A549 (cell line): ENCODE measurements at regions not wholly inside any gene's neighbourhood (a gene's known extent, or its start where the extent isn't known, plus 50 kb on each side); places are given as distances from the start of the nearest gene placed in this dataset.

Experiments used
- ATAC-seq, 2 experiments: fragments of 200-7000 bp in 1 of 2; fragments of >200 bp in 1 of 2; cut with Nextera tagmentation in 1 of 2; cut with Tn5 transposase in 1 of 2; 3 replicates each; pipeline versions ENCODE4 v1.8.0 to v1.9.1; 2018 to 2020; ENCODE audit warnings: mild to moderate bottlenecking in 1 of 2, moderate library complexity in 1 of 2
- CTCF ChIA-PET: fragments of 300-600 bp; sonication (Branson Sonifier 250); formaldehyde crosslinking; extraction: SDS; loops from one replicate; lab custom pipeline; 2021; ENCODE audit warnings: antibody characterized with exemption, inconsistent platforms; lab: Yijun Ruan, JAX
- POLR2A ChIA-PET: fragments of 350-600 bp; formaldehyde crosslinking; extraction: SDS; loops from one replicate; lab custom pipeline; 2021; ENCODE audit warnings: antibody characterized with exemption, inconsistent platforms; lab: Yijun Ruan, JAX
- DNase-seq, 2 experiments: peaks; one replicate each; pipeline versions ENCODE4 v3.0.0 to v3.0.0-alpha.2; 2011 to 2016; ENCODE audit warnings: low read depth in 1 of 2, low spot score in 1 of 2
- FAIRE-seq: peaks from 2 replicates; lab custom pipeline; 2011; peaks lifted over from hg19 to GRCh38; lab: Jason Lieb, UNC
- H3K27ac ChIP-seq, 2 experiments: fragments of >200 bp; sonication (Bioruptor Twin); formaldehyde crosslinking; 3 replicates each; pipeline ENCODE4 v1.5.1; 2016 to 2017
- H3K4me1 ChIP-seq: fragments of >200 bp; sonication (Bioruptor Twin); formaldehyde crosslinking; 3 replicates; pipeline ENCODE4 v1.6.1; 2016
- H3K4me2 ChIP-seq: fragments of >200 bp; sonication (Bioruptor Twin); formaldehyde crosslinking; 3 replicates; pipeline ENCODE4 v1.6.1; 2016
- H3K4me3 ChIP-seq: fragments of >200 bp; sonication (Bioruptor Twin); formaldehyde crosslinking; 3 replicates; pipeline ENCODE4 v1.5.1; 2016
- H3K9me3 ChIP-seq: fragments of >200 bp; sonication (Bioruptor Twin); formaldehyde crosslinking; 3 replicates; pipeline ENCODE4 v1.6.1; 2016
- CBX8 ChIP-seq: fragments of 200-600 bp; sonication (generic); IDR thresholded peaks from 2 replicates; pipeline ENCODE4 v1.6.1; 2016
- CHD2 ChIP-seq: fragments of 150-350 bp; IDR thresholded peaks from 2 replicates; pipeline ENCODE4 v1.6.1; 2014; ENCODE audit warnings: low read length; ENCODE audit not compliant: partially characterized antibody
- CHD4 ChIP-seq: fragments of 200-600 bp; sonication (generic); IDR thresholded peaks from 2 replicates; pipeline ENCODE4 v1.6.1; 2016; ENCODE audit warnings: antibody characterized with exemption, mild to moderate bottlenecking, borderline replicate concordance
- EP300 ChIP-seq, 2 experiments: fragments of >200 bp; sonication (Bioruptor Twin); formaldehyde crosslinking; IDR thresholded peaks; 2 replicates in 1 of 2; 3 replicates in 1 of 2; pipeline ENCODE4 v1.6.1; 2016 to 2017
- ESRRA ChIP-seq: fragments of 150-350 bp; IDR thresholded peaks from 2 replicates; pipeline ENCODE4 v1.6.1; 2014; ENCODE audit warnings: mild to moderate bottlenecking, low read length, borderline replicate concordance
- FOSB ChIP-seq: fragments of 250-450 bp; sonication (Bioruptor Pico); IDR thresholded peaks from 2 replicates; pipeline ENCODE4 v1.5.0; 2020; ENCODE audit warnings: mild to moderate bottlenecking, moderate library complexity
- HDAC2 ChIP-seq: fragments of 200-600 bp; sonication (generic); IDR thresholded peaks from 2 replicates; pipeline ENCODE4 v1.6.1; 2016
- HES2 ChIP-seq: fragments of >200 bp; sonication (Bioruptor Twin); formaldehyde crosslinking; IDR thresholded peaks from 2 replicates; pipeline ENCODE4 v1.6.1; 2016
- HOXB13 ChIP-seq: fragments of 250-450 bp; sonication (Bioruptor Pico); IDR thresholded peaks from 2 replicates; pipeline ENCODE4 v1.5.0; 2020; ENCODE audit warnings: low read depth, mild to moderate bottlenecking, moderate library complexity
- HOXB5 ChIP-seq: fragments of 250-450 bp; sonication (Bioruptor Pico); IDR thresholded peaks from 2 replicates; pipeline ENCODE4 v1.5.0; 2020; ENCODE audit warnings: mild to moderate bottlenecking, moderate library complexity
- JUNB ChIP-seq: fragments of >200 bp; sonication (Bioruptor Twin); formaldehyde crosslinking; IDR thresholded peaks from 2 replicates; pipeline ENCODE4 v1.6.1; 2016
- KDM1A ChIP-seq: fragments of 200-600 bp; sonication (generic); IDR thresholded peaks from 2 replicates; pipeline ENCODE4 v1.6.1; 2016; ENCODE audit warnings: low read depth, mild to moderate bottlenecking
- KDM5A ChIP-seq: fragments of 200-600 bp; sonication (generic); IDR thresholded peaks from 2 replicates; pipeline ENCODE4 v1.6.1; 2016; ENCODE audit warnings: antibody characterized with exemption, mild to moderate bottlenecking
- NPAS2 ChIP-seq: fragments of 250-450 bp; sonication (Bioruptor Pico); IDR thresholded peaks from 2 replicates; pipeline ENCODE4 v1.8.0; 2022; ENCODE audit warnings: mild to moderate bottlenecking, moderate library complexity, borderline replicate concordance
- NR3C1 ChIP-seq: fragments of >200 bp; sonication (Bioruptor Twin); formaldehyde crosslinking; IDR thresholded peaks from 3 replicates; pipeline ENCODE4 v1.6.1; 2017
- PHF8 ChIP-seq: fragments of 200-600 bp; sonication (generic); IDR thresholded peaks from 2 replicates; pipeline ENCODE4 v1.6.1; 2016; ENCODE audit warnings: low read depth, mild to moderate bottlenecking, antibody characterized with exemption, moderate library complexity, borderline replicate concordance
- POLR2A ChIP-seq: IDR thresholded peaks from 2 replicates; pipeline ENCODE4 v1.6.1; 2012; ENCODE audit warnings: mild to moderate bottlenecking, low read length
- RAD21 ChIP-seq, 2 experiments: fragments of >200 bp in 1 of 2; sonication (Bioruptor Twin) in 1 of 2; formaldehyde crosslinking in 1 of 2; IDR thresholded peaks in 1 of 2; conservative IDR thresholded peaks in 1 of 2; 2 replicates in 1 of 2; 3 replicates in 1 of 2; pipeline ENCODE4 v1.6.1; 2012 to 2018; ENCODE audit warnings: inconsistent platforms in 1 of 2
- RCOR1 ChIP-seq: fragments of 150-350 bp; IDR thresholded peaks from 2 replicates; pipeline ENCODE4 v1.6.1; 2014; ENCODE audit warnings: antibody characterized with exemption, low read length, low read depth
- SREBF2 ChIP-seq: fragments of 450-650 bp; IDR thresholded peaks from 2 replicates; pipeline ENCODE4 v1.6.1; 2014; ENCODE audit warnings: mild to moderate bottlenecking, moderate library complexity
- TP53 ChIP-seq: fragments of 250-450 bp; sonication (Bioruptor Pico); IDR thresholded peaks from 2 replicates; pipeline ENCODE4 v1.5.0; 2021; ENCODE audit warnings: mild to moderate bottlenecking, moderate library complexity
- ZC3H11A ChIP-seq: fragments of 450-650 bp; IDR thresholded peaks from 2 replicates; pipeline ENCODE4 v1.6.1; 2014; ENCODE audit warnings: antibody characterized with exemption, mild to moderate bottlenecking
- ZFP36 ChIP-seq: fragments of 450-650 bp; IDR thresholded peaks from 2 replicates; pipeline ENCODE4 v1.6.1; 2014; ENCODE audit warnings: borderline replicate concordance; ENCODE audit not compliant: partially characterized antibody
- WGBS: methylation state at CpG from one replicate; pipeline ENCODE4 v1.1.6; 2017; ENCODE audit errors: missing lambda C conversion rate; 5-methylcytosine and 5-hydroxymethylcytosine counted together
- TF ChIP-seq, protein P1 (sequence below): fragments of 200-600 bp; sonication (generic); IDR thresholded peaks from 2 replicates; pipeline ENCODE4 v1.6.1; 2016; ENCODE audit warnings: antibody characterized with exemption, mild to moderate bottlenecking, moderate library complexity
- TF ChIP-seq, protein P2 (sequence below): fragments of 450-650 bp; IDR thresholded peaks from 2 replicates; pipeline ENCODE4 v1.6.1; 2014; ENCODE audit warnings: antibody characterized with exemption
- TF ChIP-seq, protein P3 (sequence below): IDR thresholded peaks from 2 replicates; pipeline ENCODE4 v1.6.1; 2012

DNA sequence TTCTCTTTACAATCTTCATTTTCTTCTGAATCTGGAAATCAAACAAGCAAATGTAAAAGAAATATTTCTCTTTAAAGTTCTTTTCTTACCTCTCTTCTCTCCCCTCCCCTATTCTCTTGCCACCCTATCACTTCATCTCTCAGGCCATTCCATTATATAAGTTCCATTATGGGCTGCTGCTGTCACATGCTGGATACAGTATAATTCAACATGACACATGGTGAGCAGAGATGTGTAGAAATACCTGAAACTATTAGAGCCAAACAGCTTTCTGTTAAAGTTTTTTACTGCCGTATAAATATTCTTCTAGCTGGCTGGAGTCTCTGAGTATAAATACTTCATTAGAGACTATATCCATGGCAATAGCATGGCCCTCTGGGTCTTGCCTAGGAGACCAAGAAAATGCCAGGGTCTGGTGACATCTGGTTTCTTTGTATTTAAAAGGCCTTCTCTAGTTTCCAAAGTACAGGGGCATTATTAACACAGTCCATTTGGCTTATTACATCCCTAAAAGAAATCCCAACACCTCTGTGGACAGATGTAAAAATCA, 139.6 kb downstream of the TFAP2B start (continued):
- no peak for TF ChIP-seq EP300 (IDR thresholded peaks at IDR 0.05)

GRCh38 chr6:50959081-50959641, 140.5 kb downstream of the TFAP2B start:
- Histone ChIP-seq H3K4me3 (no peak overlapping the region), H3K4me1 (no peaks in the 10 kb centered on the region), H3K4me2 (no peak overlapping the region), H3K9me3 (no peaks in the 10 kb centered on the region), H3K27ac (no peak overlapping the region)
- DNase-seq (no peak), ATAC-seq (no peak), FAIRE-seq (no peak)
- POLR2A ChIA-PET = no interaction called here
- CTCF ChIA-PET = no interaction called here
- 47% methylated on average over 4 of the region's 4 CpGs for WGBS
- TF ChIP-seq HOXB5 (CRISPR knock-in tag) (no peak), EP300 (IDR thresholded peaks at IDR 0.05) (no peak), RAD21 (conservative IDR thresholded peaks at IDR 0.05 in 1 of 2, IDR thresholded peaks at IDR 0.05 in 1 of 2) (no peak), TP53 (CRISPR knock-in tag) (no peak), HOXB13 (CRISPR knock-in tag) (no peak), CBX8 (no peak), FOSB (no peak), SREBF2 (no peak), ZC3H11A (no peak), PHF8 (no peak), HES2 (no peak), ZFP36 (no peak), HDAC2 (no peak)

DNA sequence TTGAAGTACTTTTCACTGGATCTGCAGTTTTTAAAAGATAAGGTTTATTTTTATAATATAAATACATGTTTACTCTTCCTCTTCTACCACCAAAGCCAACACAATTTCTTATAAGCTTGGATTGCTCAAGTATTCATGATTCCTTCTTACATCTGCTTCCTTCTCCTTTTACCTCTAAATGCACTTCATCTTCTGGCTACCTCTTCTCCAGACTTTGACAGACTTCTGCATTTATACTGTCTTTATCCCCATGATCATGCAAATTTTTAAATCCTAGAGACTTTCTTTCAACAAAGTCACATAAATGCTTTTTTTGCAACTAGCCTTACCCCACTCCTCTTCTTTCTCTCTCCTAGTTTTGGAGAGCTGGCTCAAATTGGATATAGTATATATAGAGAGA, 142.9 kb downstream of the TFAP2B start:
- CTCF ChIA-PET = no interaction called here
- DNase-seq (no peak), FAIRE-seq (no peak), ATAC-seq (no peak)
- POLR2A ChIA-PET = no interaction called here
- no peak overlapping the region for H3K4me2 ChIP-seq
- H3K9me3 ChIP-seq = no peaks in the 10 kb centered on the region
- H3K27ac ChIP-seq = no peak overlapping the region
- H3K4me1 ChIP-seq = no peaks in the 10 kb centered on the region
- no peak for TF ChIP-seq CHD2
- no peak for TF ChIP-seq RCOR1
- no peak for TF ChIP-seq NR3C1
- TF ChIP-seq JUNB = no peak
- H3K4me3 ChIP-seq = no peak overlapping the region

DNA sequence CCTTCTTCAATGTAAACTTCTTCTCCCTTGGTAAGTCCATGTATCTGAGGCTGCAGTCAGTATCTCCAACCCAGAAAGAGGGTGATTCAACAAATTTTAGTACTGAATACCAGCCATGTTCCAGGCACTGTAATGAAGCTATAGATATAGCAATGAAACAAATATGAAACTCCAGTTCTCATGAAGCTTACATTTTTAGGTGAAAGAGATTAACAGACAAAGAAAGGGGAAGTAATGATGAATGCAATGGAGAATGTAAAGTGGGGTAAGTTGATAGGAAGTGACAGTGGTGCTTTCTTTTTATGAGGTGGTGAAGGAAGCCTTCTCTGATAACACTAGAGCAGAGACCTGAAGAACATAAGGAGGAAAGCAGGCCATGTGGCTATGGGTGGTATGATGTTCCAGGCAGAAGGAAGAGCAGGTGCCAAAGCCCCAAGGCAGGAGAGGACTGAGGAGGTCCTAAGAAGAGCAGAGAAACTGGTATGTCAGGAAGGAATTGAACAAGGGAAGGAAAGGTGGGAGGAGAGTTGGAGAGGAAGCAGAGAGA, 143.6 kb downstream of the TFAP2B start:
- H3K4me2 ChIP-seq = no peak overlapping the region
- no peak overlapping the region for H3K27ac ChIP-seq
- no peaks in the 10 kb centered on the region for H3K9me3 ChIP-seq
- no peak for DNase-seq
- ATAC-seq = no peak
- ChIA-PET POLR2A (no interaction called here), CTCF (no interaction called here)
- no peaks in the 10 kb centered on the region for H3K4me1 ChIP-seq
- no peak overlapping the region for H3K4me3 ChIP-seq
- TF ChIP-seq, protein P1, sequence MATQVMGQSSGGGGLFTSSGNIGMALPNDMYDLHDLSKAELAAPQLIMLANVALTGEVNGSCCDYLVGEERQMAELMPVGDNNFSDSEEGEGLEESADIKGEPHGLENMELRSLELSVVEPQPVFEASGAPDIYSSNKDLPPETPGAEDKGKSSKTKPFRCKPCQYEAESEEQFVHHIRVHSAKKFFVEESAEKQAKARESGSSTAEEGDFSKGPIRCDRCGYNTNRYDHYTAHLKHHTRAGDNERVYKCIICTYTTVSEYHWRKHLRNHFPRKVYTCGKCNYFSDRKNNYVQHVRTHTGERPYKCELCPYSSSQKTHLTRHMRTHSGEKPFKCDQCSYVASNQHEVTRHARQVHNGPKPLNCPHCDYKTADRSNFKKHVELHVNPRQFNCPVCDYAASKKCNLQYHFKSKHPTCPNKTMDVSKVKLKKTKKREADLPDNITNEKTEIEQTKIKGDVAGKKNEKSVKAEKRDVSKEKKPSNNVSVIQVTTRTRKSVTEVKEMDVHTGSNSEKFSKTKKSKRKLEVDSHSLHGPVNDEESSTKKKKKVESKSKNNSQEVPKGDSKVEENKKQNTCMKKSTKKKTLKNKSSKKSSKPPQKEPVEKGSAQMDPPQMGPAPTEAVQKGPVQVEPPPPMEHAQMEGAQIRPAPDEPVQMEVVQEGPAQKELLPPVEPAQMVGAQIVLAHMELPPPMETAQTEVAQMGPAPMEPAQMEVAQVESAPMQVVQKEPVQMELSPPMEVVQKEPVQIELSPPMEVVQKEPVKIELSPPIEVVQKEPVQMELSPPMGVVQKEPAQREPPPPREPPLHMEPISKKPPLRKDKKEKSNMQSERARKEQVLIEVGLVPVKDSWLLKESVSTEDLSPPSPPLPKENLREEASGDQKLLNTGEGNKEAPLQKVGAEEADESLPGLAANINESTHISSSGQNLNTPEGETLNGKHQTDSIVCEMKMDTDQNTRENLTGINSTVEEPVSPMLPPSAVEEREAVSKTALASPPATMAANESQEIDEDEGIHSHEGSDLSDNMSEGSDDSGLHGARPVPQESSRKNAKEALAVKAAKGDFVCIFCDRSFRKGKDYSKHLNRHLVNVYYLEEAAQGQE = no peak
- TF ChIP-seq CBX8 (no peak), JUNB (no peak), POLR2A (no peak), CHD4 (no peak), KDM1A (no peak), FOSB (no peak), NPAS2 (CRISPR knock-in tag) (no peak), EP300 (IDR thresholded peaks at IDR 0.05) (no peak), KDM5A (no peak), ESRRA (no peak), RCOR1 (no peak)
- TF ChIP-seq, protein P2, sequence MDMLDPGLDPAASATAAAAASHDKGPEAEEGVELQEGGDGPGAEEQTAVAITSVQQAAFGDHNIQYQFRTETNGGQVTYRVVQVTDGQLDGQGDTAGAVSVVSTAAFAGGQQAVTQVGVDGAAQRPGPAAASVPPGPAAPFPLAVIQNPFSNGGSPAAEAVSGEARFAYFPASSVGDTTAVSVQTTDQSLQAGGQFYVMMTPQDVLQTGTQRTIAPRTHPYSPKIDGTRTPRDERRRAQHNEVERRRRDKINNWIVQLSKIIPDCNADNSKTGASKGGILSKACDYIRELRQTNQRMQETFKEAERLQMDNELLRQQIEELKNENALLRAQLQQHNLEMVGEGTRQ = no peak
- TF ChIP-seq, protein P3, sequence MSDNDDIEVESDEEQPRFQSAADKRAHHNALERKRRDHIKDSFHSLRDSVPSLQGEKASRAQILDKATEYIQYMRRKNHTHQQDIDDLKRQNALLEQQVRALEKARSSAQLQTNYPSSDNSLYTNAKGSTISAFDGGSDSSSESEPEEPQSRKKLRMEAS = no peak
- no peak for FAIRE-seq
